Thyroid gland (tissue), 4 donors: ENCODE measurements at regions not wholly inside any gene's neighbourhood (a gene's known extent, or its start where the extent isn't known, plus 50 kb on each side); places are given as distances from the start of the nearest gene placed in this dataset.

ENCODE experiments used
- POLR2A ChIP-seq, 2 donors: fragments of 450-650 bp; IDR thresholded peaks; one replicate each; pipeline ENCODE4 v1.6.1; 2017; ENCODE audit warnings: antibody characterized with exemption in 2 of 2, mild to moderate bottlenecking in 2 of 2, moderate library complexity in 1 of 2
- TF ChIP-seq, protein P1 (sequence below), 6 experiments: fragments of 200-600 bp in 3 of 6; fragments of 450-650 bp in 3 of 6; sonication (generic) in 3 of 6; IDR thresholded peaks; one replicate each; pipeline ENCODE4 v1.5.1; 2016 to 2019; ENCODE audit warnings: antibody characterized with exemption in 6 of 6, mild to moderate bottlenecking in 2 of 6, inconsistent platforms in 1 of 6, moderate library complexity in 1 of 6

DNA sequence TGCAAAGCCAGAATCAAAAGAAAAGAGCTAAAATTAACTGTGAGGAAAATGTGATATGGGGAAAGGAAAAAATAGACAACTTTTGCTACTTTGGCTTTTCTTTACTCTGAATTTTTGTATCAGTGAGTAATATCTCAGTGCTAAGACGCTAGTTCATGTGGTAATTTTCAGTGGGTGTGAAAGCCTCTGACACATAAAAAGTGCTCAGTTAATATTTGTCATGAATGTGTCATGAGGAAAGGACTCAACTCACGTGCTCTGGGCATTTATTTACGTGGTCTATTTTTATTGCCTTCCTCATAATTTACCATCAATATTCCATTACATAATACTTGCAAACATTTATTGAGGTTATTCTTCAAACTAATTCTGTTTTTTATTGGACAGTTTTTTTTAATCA lies 302.0 kb upstream of the TSPY4 start:
- TF ChIP-seq, protein P1, sequence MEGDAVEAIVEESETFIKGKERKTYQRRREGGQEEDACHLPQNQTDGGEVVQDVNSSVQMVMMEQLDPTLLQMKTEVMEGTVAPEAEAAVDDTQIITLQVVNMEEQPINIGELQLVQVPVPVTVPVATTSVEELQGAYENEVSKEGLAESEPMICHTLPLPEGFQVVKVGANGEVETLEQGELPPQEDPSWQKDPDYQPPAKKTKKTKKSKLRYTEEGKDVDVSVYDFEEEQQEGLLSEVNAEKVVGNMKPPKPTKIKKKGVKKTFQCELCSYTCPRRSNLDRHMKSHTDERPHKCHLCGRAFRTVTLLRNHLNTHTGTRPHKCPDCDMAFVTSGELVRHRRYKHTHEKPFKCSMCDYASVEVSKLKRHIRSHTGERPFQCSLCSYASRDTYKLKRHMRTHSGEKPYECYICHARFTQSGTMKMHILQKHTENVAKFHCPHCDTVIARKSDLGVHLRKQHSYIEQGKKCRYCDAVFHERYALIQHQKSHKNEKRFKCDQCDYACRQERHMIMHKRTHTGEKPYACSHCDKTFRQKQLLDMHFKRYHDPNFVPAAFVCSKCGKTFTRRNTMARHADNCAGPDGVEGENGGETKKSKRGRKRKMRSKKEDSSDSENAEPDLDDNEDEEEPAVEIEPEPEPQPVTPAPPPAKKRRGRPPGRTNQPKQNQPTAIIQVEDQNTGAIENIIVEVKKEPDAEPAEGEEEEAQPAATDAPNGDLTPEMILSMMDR (IDR thresholded peaks at IDR 0.05) = no peak
- no peak for TF ChIP-seq POLR2A (IDR thresholded peaks at IDR 0.05)
